GM18907 (cell line): ENCODE measurements at regions not wholly inside any gene's neighbourhood (a gene's known extent, or its start where the extent isn't known, plus 50 kb on each side); places are given as distances from the start of the nearest gene placed in this dataset.
"Not testable (repeated sequence)": the region's sequence is repeated elsewhere in the genome, so short reads cannot be mapped to it uniquely, and the experiment has no call there.

Experiments
- ATAC-seq: cut with Tn5 transposase; IDR thresholded peaks from one replicate; pipeline ENCODE4 v1.9.1; 2021; ENCODE audit warnings: mild to moderate bottlenecking, moderate library complexity; ENCODE audit not compliant: unreplicated experiment

- ATAC-seq: no peak
These were observed 352.5 kb downstream of the CD83 start for GRCh38 chr6:14470101-14470500.

GRCh38 chr6:14470671-14471070 is 353.1 kb downstream of the CD83 start:
- no peak for ATAC-seq

GRCh38 chr6:14472255-14472985 is 354.8 kb downstream of the CD83 start:
- no peak for ATAC-seq

GRCh38 chr6:14472986-14473337 is 355.4 kb downstream of the CD83 start:
- no peak for ATAC-seq

GRCh38 chr6:14474816-14475215 is 357.2 kb downstream of the CD83 start:
- ATAC-seq: no peak

GRCh38 chr6:14475306-14475705 is 357.7 kb downstream of the CD83 start:
- ATAC-seq: no peak

- no peak for ATAC-seq
These were observed 359.4 kb downstream of the CD83 start for GRCh38 chr6:14476793-14477531.

GRCh38 chr6:14477559-14477958 is 360.0 kb downstream of the CD83 start:
- no peak for ATAC-seq

GRCh38 chr6:14478381-14479225 is 361.0 kb downstream of the CD83 start:
- ATAC-seq: no peak

GRCh38 chr6:14481946-14482345 is 364.4 kb downstream of the CD83 start:
- not testable (repeated sequence) for ATAC-seq

- ATAC-seq: no peak
These were observed 370.1 kb downstream of the CD83 start for GRCh38 chr6:14487625-14488024.

- no peak for ATAC-seq
These were observed 370.6 kb downstream of the CD83 start for GRCh38 chr6:14488180-14488579.

GRCh38 chr6:14489445-14489844 is 371.9 kb downstream of the CD83 start:
- no peak for ATAC-seq

- no peak for ATAC-seq
These were observed 381.2 kb downstream of the CD83 start for GRCh38 chr6:14498748-14499147.

- no peak for ATAC-seq
These were observed 381.7 kb downstream of the CD83 start for GRCh38 chr6:14499309-14499708.

- no peak for ATAC-seq
These were observed 382.3 kb downstream of the CD83 start for GRCh38 chr6:14499841-14500240.

GRCh38 chr6:14500809-14501208 is 383.2 kb downstream of the CD83 start:
- ATAC-seq: no peak

GRCh38 chr6:14501240-14501639 is 383.7 kb downstream of the CD83 start:
- no peak for ATAC-seq

- no peak for ATAC-seq
These were observed 384.3 kb downstream of the CD83 start for GRCh38 chr6:14501914-14502313.

GRCh38 chr6:14502551-14502950 is 385.0 kb downstream of the CD83 start:
- ATAC-seq: no peak

GRCh38 chr6:14505401-14505800 is 387.8 kb downstream of the CD83 start:
- no peak for ATAC-seq
